ENCODE measurements at regions not wholly inside any gene's neighbourhood (a gene's known extent, or its start where the extent isn't known, plus 50 kb on each side); places are given as distances from the start of the nearest gene placed in this dataset.

- Histone ChIP-seq H3K27me3 (ENCODE audit: control insufficient read depth, insufficient read depth, low read length) (no peaks in the 10 kb centered on the region), H3K4me3 (ENCODE audit: insufficient read depth, low read depth, low read length) (no peak overlapping the region), H4K20me1 (ENCODE audit: insufficient read depth, low read length) (no peaks in the 10 kb centered on the region), H3K56ac (ENCODE audit: extremely low read depth, insufficient read depth, low read length) (no peak overlapping the region), H3K4ac (ENCODE audit: low read depth, low read length) (no peak overlapping the region), H2BK120ac (ENCODE audit: low read depth, low read length) (no peak overlapping the region), H3K36me3 (ENCODE audit: control insufficient read depth, insufficient read depth, low read length) (no peaks in the 10 kb centered on the region), H2BK20ac (ENCODE audit: low read depth, low read length) (no peak overlapping the region), H3K4me2 (ENCODE audit: low read depth, low read length) (no peak overlapping the region), H4K91ac (ENCODE audit: insufficient read depth, low read depth, low read length) (no peak overlapping the region), H2BK15ac (ENCODE audit: low read depth, low read length) (no peak overlapping the region), H3K4me1 (ENCODE audit: control insufficient read depth, insufficient read depth, low read length) (no peaks in the 10 kb centered on the region), H4K5ac (ENCODE audit: low read depth, low read length) (no peak overlapping the region), H2BK5ac (ENCODE audit: low read depth, low read length, poor library complexity, severe bottlenecking) (no peak overlapping the region), H3K23ac (ENCODE audit: low read depth, low read length) (no peak overlapping the region), H3K27ac (ENCODE audit: insufficient read depth, low read length) (no peak overlapping the region), H2AFZ (replicated peaks; ENCODE audit: low read length, poor library complexity) (no peak overlapping the region), H2AK5ac (ENCODE audit: low read depth, low read length) (no peak overlapping the region), H3K18ac (ENCODE audit: low read depth, low read length) (no peak overlapping the region), H4K8ac (ENCODE audit: low read depth in 2 of 2, low read length in 2 of 2) (no peak overlapping the region), H3K9me1 (ENCODE audit: insufficient read depth, low read length) (no peaks in the 10 kb centered on the region), H3K9ac (ENCODE audit: low read depth, low read length) (no peak overlapping the region), H3K79me1 (ENCODE audit: low read depth in 1 of 2, low read length in 2 of 2) (no peaks in the 10 kb centered on the region), H3K9me3 (ENCODE audit: control insufficient read depth, insufficient read depth, low read length) (no peaks in the 10 kb centered on the region), H3K14ac (replicated peaks; ENCODE audit: low read depth, low read length) (no peak overlapping the region), H2AK9ac (replicated peaks; ENCODE audit: low read depth, low read length, poor library complexity) (no peak overlapping the region)
- intact Hi-C loops (cut with micrococcal nuclease), result no loop called here
- no CpG with 5 or more reads among the region's 1 CpG for WGBS, 2 experiments (ENCODE audit: extremely low coverage in 2 of 2, insufficient read length in 1 of 2)
- in situ Hi-C loops (cut with MboI; ENCODE audit: low sequenced_read_pairs), result no loop called here
- BruUV-seq (replicated peaks), result no TSS peak
- POLR2A ChIA-PET (ENCODE audit: unreplicated experiment), result no interaction called here
- TF ChIP-seq CTCF (conservative IDR thresholded peaks at IDR 0.05; ENCODE audit: low read depth, low read length) (no peak), CHD1 (IDR thresholded peaks at IDR 0.05; ENCODE audit: low read depth, low read length) (no peak), USF2 (IDR thresholded peaks at IDR 0.05; ENCODE audit: low read depth, low read length) (no peak), NFE2L2 (IDR thresholded peaks at IDR 0.05; ENCODE audit: low read depth, low read length) (no peak)
- dilution Hi-C loops (cut with HindIII; ENCODE audit: low sequenced_read_pairs, unreplicated experiment), result no loop called here
- DNase-seq (no peak), ATAC-seq (ENCODE audit: low read depth) (no peak)
- CTCF ChIA-PET, result no interaction called here
Observed at GRCh38 chr1:177383715-177384114, 213.0 kb downstream of the BRINP2 start.
